ENCODE measurements at regions not wholly inside any gene's neighbourhood (a gene's known extent, or its start where the extent isn't known, plus 50 kb on each side); places are given as distances from the start of the nearest gene placed in this dataset.

GRCh38 chr14:47744155-47744554 is 68.8 kb upstream of the MDGA2 start:
- TF ChIP-seq CTCF (conservative IDR thresholded peaks at IDR 0.05; ENCODE audit: low read depth, low read length) = no peak
- no peak overlapping the region for H3K4me3 ChIP-seq (ENCODE audit: low read depth, low read length)
- DNase-seq (ENCODE audit: low read depth) = no peak

GRCh38 chr14:47739541-47739940 is 64.1 kb upstream of the MDGA2 start:
- no peak for DNase-seq (ENCODE audit: low read depth)
- no peak for TF ChIP-seq CTCF (conservative IDR thresholded peaks at IDR 0.05; ENCODE audit: low read depth, low read length)
- H3K4me3 ChIP-seq (ENCODE audit: low read depth, low read length) = no peak overlapping the region

GRCh38 chr14:47730296-47730695 is 54.9 kb upstream of the MDGA2 start:
- no peak overlapping the region for H3K4me3 ChIP-seq (ENCODE audit: low read depth, low read length)
- no peak for TF ChIP-seq CTCF (conservative IDR thresholded peaks at IDR 0.05; ENCODE audit: low read depth, low read length)
- no peak for DNase-seq (ENCODE audit: low read depth)
